Mesenteric fat pad (tissue), 1 donor: ENCODE measurements at regions not wholly inside any gene's neighbourhood (a gene's known extent, or its start where the extent isn't known, plus 50 kb on each side); places are given as distances from the start of the nearest gene placed in this dataset.

Experiments
- DNase-seq: peaks from one replicate; pipeline ENCODE4 v3.0.0-alpha.2; 2020; ENCODE audit warnings: low spot score
- donor health status: DM: yes; HTN: yes; CAD: no.

- no peak for DNase-seq
Measured at GRCh38 chr3:182248349-182248880, 536.7 kb downstream of the SOX2 start.

GRCh38 chr3:182252802-182253201 lies 540.5 kb upstream of the ATP11B start:
- no peak for DNase-seq

- DNase-seq, result no peak
Measured at GRCh38 chr3:182255158-182255557, 538.1 kb upstream of the ATP11B start.

- DNase-seq, result no peak
Measured at GRCh38 chr3:182257361-182257760, 535.9 kb upstream of the ATP11B start.

- DNase-seq, result no peak
Measured at GRCh38 chr3:182258538-182259177, 534.6 kb upstream of the ATP11B start.

- no peak for DNase-seq
Measured at GRCh38 chr3:182259579-182259978, 533.7 kb upstream of the ATP11B start.

GRCh38 chr3:182261041-182261440 lies 532.3 kb upstream of the ATP11B start:
- DNase-seq, result no peak

GRCh38 chr3:182268711-182269110 lies 524.6 kb upstream of the ATP11B start:
- no peak for DNase-seq

- no peak for DNase-seq
Measured at GRCh38 chr3:182276512-182276911, 516.8 kb upstream of the ATP11B start.

GRCh38 chr3:182284793-182285192 lies 508.5 kb upstream of the ATP11B start:
- DNase-seq, result no peak

- DNase-seq, result no peak
Measured at GRCh38 chr3:182292591-182292990, 500.7 kb upstream of the ATP11B start.

- no peak for DNase-seq
Measured at GRCh38 chr3:182294256-182294655, 499.0 kb upstream of the ATP11B start.

- DNase-seq, result no peak
Measured at GRCh38 chr3:182294696-182295095, 498.6 kb upstream of the ATP11B start.

- DNase-seq, result no peak
Measured at GRCh38 chr3:182300266-182300665, 493.0 kb upstream of the ATP11B start.

GRCh38 chr3:182303169-182303568 lies 490.1 kb upstream of the ATP11B start:
- no peak for DNase-seq

GRCh38 chr3:182305881-182306665 lies 487.2 kb upstream of the ATP11B start:
- DNase-seq, result no peak

GRCh38 chr3:182308328-182308727 lies 485.0 kb upstream of the ATP11B start:
- DNase-seq, result no peak

GRCh38 chr3:182309120-182309519 lies 484.2 kb upstream of the ATP11B start:
- DNase-seq, result no peak

- DNase-seq, result no peak
Measured at GRCh38 chr3:182315313-182315712, 478.0 kb upstream of the ATP11B start.

GRCh38 chr3:182323126-182323700 lies 470.1 kb upstream of the ATP11B start:
- DNase-seq, result no peak

- no peak for DNase-seq
Measured at GRCh38 chr3:182323898-182324297, 469.4 kb upstream of the ATP11B start.

GRCh38 chr3:182325213-182325950 lies 467.9 kb upstream of the ATP11B start:
- DNase-seq, result no peak
